Central memory CD8-positive, alpha-beta T cell (primary cell): ENCODE measurements at regions not wholly inside any gene's neighbourhood (a gene's known extent, or its start where the extent isn't known, plus 50 kb on each side); places are given as distances from the start of the nearest gene placed in this dataset.
"Not testable (repeated sequence)": the region's sequence is repeated elsewhere in the genome, so short reads cannot be mapped to it uniquely, and the experiment has no call there.

ENCODE experiments used
- ATAC-seq: fragments of 150-1000 bp; cut with Tn5 transposase; replicated peaks from 2 replicates; pipeline ENCODE4 v1.10.0; 2022; ENCODE audit warnings: mild to moderate bottlenecking, moderate FRiP score, moderate number of reproducible peaks; ENCODE audit not compliant: poor library complexity, severe bottlenecking; ENCODE audit errors: extremely low read depth
- DNase-seq, 2 donors: peaks; one replicate each; pipeline ENCODE4 v3.0.0; 2021; ENCODE audit warnings: low spot score in 2 of 2
- H3K27ac Mint-ChIP-seq: one replicate; pipeline ENCODE4 v1.8.0; 2022; ENCODE audit warnings: low read depth, mild to moderate bottlenecking, moderate library complexity, mixed read lengths
- H3K27me3 Mint-ChIP-seq: one replicate; pipeline ENCODE4 v1.8.0; 2022; ENCODE audit warnings: mixed read lengths
- H3K36me3 Mint-ChIP-seq: one replicate; pipeline ENCODE4 v1.8.0; 2022; ENCODE audit warnings: mild to moderate bottlenecking, moderate library complexity, mixed read lengths; ENCODE audit not compliant: insufficient read depth
- H3K4me1 Mint-ChIP-seq: one replicate; pipeline ENCODE4 v1.8.0; 2022; ENCODE audit warnings: mixed read lengths
- H3K4me3 Mint-ChIP-seq: one replicate; pipeline ENCODE4 v1.8.0; 2022; ENCODE audit warnings: mild to moderate bottlenecking, moderate library complexity, mixed read lengths
- H3K9me3 Mint-ChIP-seq: one replicate; pipeline ENCODE4 v1.8.0; 2022; ENCODE audit warnings: mixed read lengths

GRCh38 chr1:120659133-120659532, 64.6 kb upstream of the NBPF26 start:
- not testable (repeated sequence) for H3K4me1 Mint-ChIP-seq, ATAC-seq, H3K27ac Mint-ChIP-seq, H3K36me3 Mint-ChIP-seq, H3K9me3 Mint-ChIP-seq, H3K27me3 Mint-ChIP-seq, H3K4me3 Mint-ChIP-seq, DNase-seq

GRCh38 chr1:120664376-120665249, 59.1 kb upstream of the NBPF26 start:
- H3K4me1 Mint-ChIP-seq, DNase-seq, H3K36me3 Mint-ChIP-seq, ATAC-seq, H3K9me3 Mint-ChIP-seq, H3K27me3 Mint-ChIP-seq, H3K27ac Mint-ChIP-seq: not testable (repeated sequence)
- peak overlapping the region; percentile 72 for H3K4me3 Mint-ChIP-seq

GRCh38 chr1:120665250-120665577, 58.5 kb upstream of the NBPF26 start:
- H3K9me3 Mint-ChIP-seq, H3K27me3 Mint-ChIP-seq, H3K4me1 Mint-ChIP-seq, H3K36me3 Mint-ChIP-seq, DNase-seq, H3K27ac Mint-ChIP-seq: not testable (repeated sequence)
- ATAC-seq = peak; percentile 99
- H3K4me3 Mint-ChIP-seq = peak overlapping the region; percentile 72

- H3K27me3 Mint-ChIP-seq, H3K9me3 Mint-ChIP-seq, H3K4me3 Mint-ChIP-seq, ATAC-seq, H3K27ac Mint-ChIP-seq, H3K4me1 Mint-ChIP-seq, H3K36me3 Mint-ChIP-seq, DNase-seq: not testable (repeated sequence)
These were observed 55.6 kb upstream of the NBPF26 start for GRCh38 chr1:120668187-120668586.
